ENCODE measurements at regions not wholly inside any gene's neighbourhood (a gene's known extent, or its start where the extent isn't known, plus 50 kb on each side); places are given as distances from the start of the nearest gene placed in this dataset.

DNA sequence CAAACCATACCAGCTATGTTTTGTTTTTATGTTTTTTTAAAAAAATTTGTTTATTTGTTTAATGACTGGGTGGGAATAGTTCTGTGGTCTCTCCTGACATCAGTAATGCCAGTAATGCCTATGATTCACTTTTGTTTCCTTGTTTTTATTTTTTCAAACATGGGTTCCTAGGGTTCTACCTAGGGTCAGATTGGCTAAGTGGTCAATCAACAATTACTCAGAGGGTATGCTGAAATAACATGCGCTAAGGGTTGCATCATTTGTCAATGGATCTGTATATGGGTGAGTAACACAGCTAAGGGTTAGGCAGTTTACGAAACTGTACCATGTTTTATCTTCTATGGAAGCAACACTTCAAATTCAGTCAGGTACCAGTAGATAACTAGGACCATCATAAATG is 583.8 kb upstream of the GJE1 start:
- 73 to 98% (median 85%) methylated on average over 2 of the region's 2 CpGs for WGBS, 4 donors
- Histone ChIP-seq H3K27me3 (no peaks in the 10 kb centered on the region), H3K27ac (no peak overlapping the region), H3K9me3 (peaks cover 0 to 22% (median 10%) of the 10 kb centered on the region in 12 donors), H3K4me1 (peaks cover 0 to 14% (median 2%) of the 10 kb centered on the region in 12 donors), H3K4me3 (no peak overlapping the region), H3K36me3 (no peaks in the 10 kb centered on the region)
- DNase-seq (no peak), ATAC-seq (no peak)
- intact Hi-C loops (cut with DNase I) = loop anchor here in 1 of 10 donors (10.0 kb wide), 1 partner anchor 64 kb away; no protein-coding TSS in a partner anchor
- no peak for TF ChIP-seq POLR2A (IDR thresholded peaks at IDR 0.05)
- TF ChIP-seq, protein P1, sequence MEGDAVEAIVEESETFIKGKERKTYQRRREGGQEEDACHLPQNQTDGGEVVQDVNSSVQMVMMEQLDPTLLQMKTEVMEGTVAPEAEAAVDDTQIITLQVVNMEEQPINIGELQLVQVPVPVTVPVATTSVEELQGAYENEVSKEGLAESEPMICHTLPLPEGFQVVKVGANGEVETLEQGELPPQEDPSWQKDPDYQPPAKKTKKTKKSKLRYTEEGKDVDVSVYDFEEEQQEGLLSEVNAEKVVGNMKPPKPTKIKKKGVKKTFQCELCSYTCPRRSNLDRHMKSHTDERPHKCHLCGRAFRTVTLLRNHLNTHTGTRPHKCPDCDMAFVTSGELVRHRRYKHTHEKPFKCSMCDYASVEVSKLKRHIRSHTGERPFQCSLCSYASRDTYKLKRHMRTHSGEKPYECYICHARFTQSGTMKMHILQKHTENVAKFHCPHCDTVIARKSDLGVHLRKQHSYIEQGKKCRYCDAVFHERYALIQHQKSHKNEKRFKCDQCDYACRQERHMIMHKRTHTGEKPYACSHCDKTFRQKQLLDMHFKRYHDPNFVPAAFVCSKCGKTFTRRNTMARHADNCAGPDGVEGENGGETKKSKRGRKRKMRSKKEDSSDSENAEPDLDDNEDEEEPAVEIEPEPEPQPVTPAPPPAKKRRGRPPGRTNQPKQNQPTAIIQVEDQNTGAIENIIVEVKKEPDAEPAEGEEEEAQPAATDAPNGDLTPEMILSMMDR (IDR thresholded peaks at IDR 0.05) = no peak

DNA sequence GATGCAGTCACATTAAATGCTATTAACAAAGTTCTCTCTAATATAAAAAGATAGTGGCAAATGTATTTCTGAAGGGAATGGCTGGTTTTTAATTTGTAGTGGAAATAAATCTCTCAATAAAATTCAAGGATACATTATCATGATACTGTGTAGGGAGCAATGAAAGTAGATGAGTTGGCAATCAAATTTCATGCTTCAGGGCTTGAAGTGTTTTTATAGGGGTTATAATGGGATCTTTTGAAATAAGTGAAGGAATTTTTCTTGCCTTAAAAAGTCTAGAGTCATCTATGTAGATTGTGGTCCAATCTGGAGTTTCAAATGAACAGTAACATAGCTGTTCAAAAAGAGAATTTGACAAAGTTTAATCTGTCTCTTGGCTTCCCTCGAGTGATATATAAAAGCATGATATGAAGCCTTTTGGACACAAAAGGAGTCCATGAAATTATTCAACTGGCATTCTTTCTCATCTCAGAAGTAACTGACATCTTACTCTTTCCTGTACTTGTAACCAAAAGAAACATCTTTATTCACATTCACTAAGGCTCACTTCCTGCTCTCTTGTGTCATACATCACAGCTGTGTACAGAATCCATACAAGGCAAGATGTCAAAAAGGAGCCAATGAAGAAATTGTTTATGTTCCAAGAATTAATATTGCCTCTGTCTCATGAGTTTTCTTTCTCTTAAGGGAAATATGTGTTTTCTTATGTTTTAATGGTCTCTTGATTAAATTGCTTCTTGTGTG is 591.0 kb upstream of the GJE1 start:
- H3K27ac ChIP-seq = no peak overlapping the region
- WGBS, 4 donors = 48 to 79% (median 59%) methylated on average over 1 of the region's 1 CpG
- no peaks in the 10 kb centered on the region for H3K4me1 ChIP-seq
- no peaks in the 10 kb centered on the region for H3K27me3 ChIP-seq
- no peak for ATAC-seq
- no peak overlapping the region for H3K4me3 ChIP-seq
- peaks cover 0 to 6% (median 0%) of the 10 kb centered on the region in 12 donors for H3K9me3 ChIP-seq
- DNase-seq = no peak
- H3K36me3 ChIP-seq = no peaks in the 10 kb centered on the region
- intact Hi-C loops (cut with DNase I) = loop anchor here in 1 of 10 donors (10.0 kb wide), 1 partner anchor 57 kb away; no protein-coding TSS in a partner anchor
- no peak for TF ChIP-seq POLR2A (IDR thresholded peaks at IDR 0.05)
- TF ChIP-seq, protein P1 (IDR thresholded peaks at IDR 0.05) = no peak

DNA sequence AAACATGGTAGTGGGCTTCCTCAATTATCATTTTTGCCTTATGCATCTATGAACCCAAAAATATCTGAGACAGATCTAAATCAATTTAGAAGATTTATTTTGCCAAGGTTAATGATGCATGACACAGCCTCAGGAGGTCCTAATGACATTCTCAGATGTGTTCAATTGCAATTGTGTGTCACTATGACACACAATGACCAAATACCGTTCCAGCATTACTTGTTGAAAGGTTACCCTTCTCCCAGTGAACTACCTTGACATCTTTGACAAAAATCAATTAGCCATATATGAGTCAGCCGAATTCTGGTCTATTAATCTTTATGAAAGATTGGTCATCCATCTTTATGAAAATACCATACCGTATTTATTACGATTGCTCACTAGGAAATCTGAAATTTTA is 592.5 kb upstream of the GJE1 start:
- 87 to 93% (median 90%) methylated on average over 4 of the region's 4 CpGs for WGBS, 4 donors
- Histone ChIP-seq H3K9me3 (peaks cover 0 to 3% (median 0%) of the 10 kb centered on the region in 12 donors), H3K36me3 (no peaks in the 10 kb centered on the region), H3K4me1 (no peaks in the 10 kb centered on the region), H3K27me3 (no peaks in the 10 kb centered on the region), H3K27ac (no peak overlapping the region), H3K4me3 (no peak overlapping the region)
- no peak for TF ChIP-seq POLR2A (IDR thresholded peaks at IDR 0.05)
- TF ChIP-seq, protein P1 (IDR thresholded peaks at IDR 0.05) = no peak
- intact Hi-C loops (cut with DNase I) = loop anchor here in 1 of 10 donors (10.0 kb wide), 1 partner anchor 55 kb away; no protein-coding TSS in a partner anchor
- DNase-seq (no peak), ATAC-seq (no peak)

DNA sequence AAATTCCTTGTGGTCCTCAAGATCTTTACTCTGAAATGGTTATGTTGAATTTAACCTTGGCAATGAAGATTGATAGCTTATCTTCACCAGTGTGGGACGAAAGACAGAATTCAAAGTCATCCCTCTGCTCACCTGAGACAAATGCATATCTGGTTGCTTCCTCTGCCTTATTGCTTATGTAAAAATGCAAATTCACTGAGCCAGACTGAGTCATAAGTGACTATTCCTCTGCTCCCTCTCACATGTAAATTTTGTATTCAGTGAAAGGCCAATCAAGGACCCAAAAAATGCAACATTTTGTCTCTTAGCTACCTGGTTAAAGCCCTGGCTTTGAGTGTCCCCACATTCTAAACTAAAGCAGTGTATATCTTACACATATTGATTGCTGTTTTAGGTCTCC is 593.1 kb upstream of the GJE1 start:
- WGBS, 4 donors = 80 to 87% (median 84%) methylated on average over 1 of the region's 1 CpG

More for the DNA sequence above, 593.1 kb upstream of the GJE1 start:
- Histone ChIP-seq H3K36me3 (no peaks in the 10 kb centered on the region), H3K27ac (no peak overlapping the region), H3K4me3 (no peak overlapping the region), H3K27me3 (no peaks in the 10 kb centered on the region), H3K4me1 (no peaks in the 10 kb centered on the region), H3K9me3 (no peaks in the 10 kb centered on the region)
- no peak for ATAC-seq
- intact Hi-C loops (cut with DNase I) = loop anchor here in 1 of 10 donors (10.0 kb wide), 1 partner anchor 55 kb away; no protein-coding TSS in a partner anchor
- TF ChIP-seq POLR2A (IDR thresholded peaks at IDR 0.05) = no peak
- TF ChIP-seq, protein P1 (IDR thresholded peaks at IDR 0.05) = no peak
- no peak for DNase-seq

Data from heart left ventricle (tissue), 16 donors.